Right lobe of liver (tissue), 4 donors: ENCODE measurements at regions not wholly inside any gene's neighbourhood (a gene's known extent, or its start where the extent isn't known, plus 50 kb on each side); places are given as distances from the start of the nearest gene placed in this dataset.

Experiments
- POLR2A ChIP-seq: fragments of 450-650 bp; IDR thresholded peaks from one replicate; pipeline ENCODE4 v1.6.1; 2017; ENCODE audit warnings: antibody characterized with exemption, mild to moderate bottlenecking
- TF ChIP-seq, protein P1 (sequence below), 4 donors: fragments of 200-600 bp in 3 of 4; fragments of 450-650 bp in 1 of 4; IDR thresholded peaks; one replicate each; pipeline versions ENCODE4 v1.5.1 to v1.8.0; 2016 to 2022; ENCODE audit warnings: antibody characterized with exemption in 4 of 4, mild to moderate bottlenecking in 2 of 4
- donor health status: DM: no; HTN: no; CAD: no.
- donor health status: DM: no; HTN: no; CAD: no.
- donor health status: DM: no; HTN: yes; CAD: no.

GRCh38 chrX:88863726-88864125 is 116.7 kb downstream of the CPXCR1 start:
- no peak for TF ChIP-seq POLR2A
- TF ChIP-seq, protein P1, sequence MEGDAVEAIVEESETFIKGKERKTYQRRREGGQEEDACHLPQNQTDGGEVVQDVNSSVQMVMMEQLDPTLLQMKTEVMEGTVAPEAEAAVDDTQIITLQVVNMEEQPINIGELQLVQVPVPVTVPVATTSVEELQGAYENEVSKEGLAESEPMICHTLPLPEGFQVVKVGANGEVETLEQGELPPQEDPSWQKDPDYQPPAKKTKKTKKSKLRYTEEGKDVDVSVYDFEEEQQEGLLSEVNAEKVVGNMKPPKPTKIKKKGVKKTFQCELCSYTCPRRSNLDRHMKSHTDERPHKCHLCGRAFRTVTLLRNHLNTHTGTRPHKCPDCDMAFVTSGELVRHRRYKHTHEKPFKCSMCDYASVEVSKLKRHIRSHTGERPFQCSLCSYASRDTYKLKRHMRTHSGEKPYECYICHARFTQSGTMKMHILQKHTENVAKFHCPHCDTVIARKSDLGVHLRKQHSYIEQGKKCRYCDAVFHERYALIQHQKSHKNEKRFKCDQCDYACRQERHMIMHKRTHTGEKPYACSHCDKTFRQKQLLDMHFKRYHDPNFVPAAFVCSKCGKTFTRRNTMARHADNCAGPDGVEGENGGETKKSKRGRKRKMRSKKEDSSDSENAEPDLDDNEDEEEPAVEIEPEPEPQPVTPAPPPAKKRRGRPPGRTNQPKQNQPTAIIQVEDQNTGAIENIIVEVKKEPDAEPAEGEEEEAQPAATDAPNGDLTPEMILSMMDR (IDR thresholded peaks at IDR 0.05): no peak
